PFSK-1 (cell line): ENCODE measurements at regions not wholly inside any gene's neighbourhood (a gene's known extent, or its start where the extent isn't known, plus 50 kb on each side); places are given as distances from the start of the nearest gene placed in this dataset.

Experiments used
- FOXP2 ChIP-seq: optimal IDR thresholded peaks from 2 replicates; pipeline ENCODE3; 2011; ENCODE audit warnings: borderline replicate concordance, control low read depth, inconsistent platforms; ENCODE audit not compliant: insufficient read depth; ENCODE audit errors: extremely low read length, extremely low read depth
- POLR2AphosphoS5 ChIP-seq: IDR thresholded peaks from 2 replicates; pipeline ENCODE4 v1.6.1; 2012; ENCODE audit warnings: low read depth, mild to moderate bottlenecking, control low read depth, low read length, moderate library complexity
- REST ChIP-seq, 2 experiments: IDR thresholded peaks; 2 replicates each; pipeline versions ENCODE4 v1.6.1 to v1.8.0; 2011 to 2012; ENCODE audit warnings: low read depth in 2 of 2, low read length in 2 of 2, control low read depth in 1 of 2, inconsistent platforms in 1 of 2, mild to moderate bottlenecking in 1 of 2, moderate library complexity in 1 of 2; ENCODE audit not compliant: insufficient read depth in 1 of 2
- SIN3A ChIP-seq: IDR thresholded peaks from 2 replicates; pipeline ENCODE4 v1.6.1; 2012; ENCODE audit warnings: mild to moderate bottlenecking, low read length, moderate library complexity, borderline replicate concordance; ENCODE audit not compliant: insufficient read depth
- TAF1 ChIP-seq: IDR thresholded peaks from 2 replicates; pipeline ENCODE4 v1.6.1; 2012; ENCODE audit warnings: low read length, control low read depth, borderline replicate concordance; ENCODE audit not compliant: insufficient read depth

DNA sequence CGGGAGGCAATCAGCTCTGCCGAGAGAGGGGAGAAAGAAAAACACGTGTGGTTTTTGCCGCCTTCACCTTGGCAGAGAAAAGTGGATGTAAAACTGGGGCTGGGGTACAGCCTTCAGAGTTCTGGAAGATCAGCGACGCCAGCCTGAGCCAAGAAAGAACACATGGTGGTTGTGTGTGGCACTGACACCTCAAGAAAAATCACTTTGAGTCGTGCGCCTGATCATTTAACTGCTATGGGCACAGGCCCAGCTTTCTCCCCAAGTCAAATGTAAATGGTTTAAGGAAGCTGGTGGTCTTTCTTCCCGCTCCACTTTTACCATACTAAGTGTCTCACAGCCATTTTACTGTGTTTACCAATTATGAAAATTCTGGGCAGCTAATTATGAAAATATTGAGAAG lies 461.8 kb upstream of the SOX9 start:
- TF ChIP-seq SIN3A (no peak), TAF1 (no peak), FOXP2 (no peak), REST (IDR thresholded peaks at IDR 0.05; ENCODE audit: insufficient read depth in 1 of 2, low read depth in 2 of 2, low read length in 2 of 2) (no peak)

DNA sequence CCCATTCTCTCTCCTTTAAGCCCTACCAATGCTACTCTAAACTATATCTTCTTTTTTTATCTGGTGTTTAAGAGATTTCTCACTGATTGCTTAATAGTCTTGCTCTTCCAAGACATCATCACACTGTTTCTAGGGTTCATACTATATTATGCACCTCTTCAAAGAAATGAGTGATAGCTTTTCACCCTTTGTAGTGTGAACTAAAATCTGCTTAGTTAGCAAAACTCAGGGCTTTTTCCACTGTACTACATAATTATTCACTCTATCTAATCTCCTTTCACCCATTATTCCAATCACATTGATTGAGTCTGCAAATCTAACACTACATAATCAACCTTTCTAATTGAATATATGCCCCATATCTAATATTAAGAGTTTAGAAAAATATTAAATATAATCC lies 456.0 kb upstream of the SOX9 start:
- TF ChIP-seq REST (IDR thresholded peaks at IDR 0.05; ENCODE audit: insufficient read depth in 1 of 2, low read depth in 2 of 2, low read length in 2 of 2) (no peak), FOXP2 (no peak), SIN3A (no peak), TAF1 (no peak), POLR2AphosphoS5 (no peak)

DNA sequence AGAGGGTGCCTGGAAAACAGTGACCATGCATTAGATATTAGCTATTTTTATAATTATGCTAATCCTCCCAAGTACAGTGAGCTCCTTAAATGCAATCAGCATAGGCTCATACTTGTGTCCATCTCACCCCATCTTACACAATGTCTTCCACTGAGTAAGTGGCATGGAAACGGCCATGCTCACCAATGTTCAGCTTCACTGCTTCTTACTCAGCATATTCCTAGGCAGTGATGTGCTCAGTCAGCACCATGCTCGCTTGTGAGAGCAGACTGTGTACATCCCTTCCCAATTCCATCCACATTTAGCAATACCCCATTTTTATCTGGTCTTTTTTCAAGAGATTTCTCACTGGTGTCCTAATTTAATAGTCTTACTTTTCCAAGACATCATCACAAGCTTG lies 454.8 kb upstream of the SOX9 start:
- no peak for TF ChIP-seq POLR2AphosphoS5
- no peak for TF ChIP-seq TAF1
- TF ChIP-seq SIN3A: no peak
- TF ChIP-seq FOXP2: no peak
- no peak for TF ChIP-seq REST (IDR thresholded peaks at IDR 0.05; ENCODE audit: insufficient read depth in 1 of 2, low read depth in 2 of 2, low read length in 2 of 2)

- TF ChIP-seq FOXP2: no peak
- no peak for TF ChIP-seq TAF1
- no peak for TF ChIP-seq REST (IDR thresholded peaks at IDR 0.05; ENCODE audit: insufficient read depth in 1 of 2, low read depth in 2 of 2, low read length in 2 of 2)
- no peak for TF ChIP-seq POLR2AphosphoS5
- TF ChIP-seq SIN3A: no peak
Observed at GRCh38 chr17:71667661-71668060, 453.2 kb upstream of the SOX9 start.

GRCh38 chr17:71668807-71669206 lies 452.0 kb upstream of the SOX9 start:
- TF ChIP-seq SIN3A (no peak), TAF1 (no peak), FOXP2 (no peak), REST (IDR thresholded peaks at IDR 0.05; ENCODE audit: insufficient read depth in 1 of 2, low read depth in 2 of 2, low read length in 2 of 2) (no peak), POLR2AphosphoS5 (no peak)
